ENCODE measurements at regions not wholly inside any gene's neighbourhood (a gene's known extent, or its start where the extent isn't known, plus 50 kb on each side); places are given as distances from the start of the nearest gene placed in this dataset.

GRCh38 chr12:114167431-114167830 is 201.3 kb upstream of the RBM19 start:
- TF ChIP-seq ZNF740 (CRISPR knock-in tag; IDR thresholded peaks at IDR 0.05) (no peak), ZNF740 (tag; IDR thresholded peaks at IDR 0.05) (no peak), DPF2 (IDR thresholded peaks at IDR 0.05) (no peak), HCFC1 (IDR thresholded peaks at IDR 0.05; ENCODE audit: low read depth, low read length) (no peak), PML (IDR thresholded peaks at IDR 0.05; ENCODE audit: low read length) (no peak), EZH2 (IDR thresholded peaks at IDR 0.05; ENCODE audit: borderline replicate concordance, low read depth, low read length) (no peak), POLR2A (conservative IDR thresholded peaks at IDR 0.05) (no peak)
